Karpas-422 (cell line): ENCODE measurements at regions not wholly inside any gene's neighbourhood (a gene's known extent, or its start where the extent isn't known, plus 50 kb on each side); places are given as distances from the start of the nearest gene placed in this dataset.
"Not testable (repeated sequence)": the region's sequence is repeated elsewhere in the genome, so short reads cannot be mapped to it uniquely, and the experiment has no call there.

Experiments
- DNase-seq: peaks from one replicate; pipeline ENCODE4 v3.0.0-alpha.2; 2015
- H2AFZ ChIP-seq: fragments of 200-600 bp; sonication (generic); 2 replicates; pipeline ENCODE4 v1.6.1; 2014; ENCODE audit warnings: antibody characterized with exemption, low read length, mixed read lengths
- H3K27ac ChIP-seq: fragments of 200-600 bp; sonication (generic); 2 replicates; pipeline ENCODE4 v1.5.1; 2014; ENCODE audit warnings: mild to moderate bottlenecking, low read length, moderate library complexity
- H3K27me3 ChIP-seq: fragments of 200-600 bp; sonication (generic); 2 replicates; pipeline ENCODE4 v1.6.1; 2014; ENCODE audit warnings: low read length, mixed read lengths
- H3K36me3 ChIP-seq: fragments of 200-600 bp; sonication (generic); 2 replicates; pipeline ENCODE4 v1.6.1; 2014; ENCODE audit warnings: low read length, mixed read lengths; ENCODE audit not compliant: insufficient read depth
- H3K4me1 ChIP-seq: fragments of 200-600 bp; sonication (generic); 2 replicates; pipeline ENCODE4 v1.6.1; 2014; ENCODE audit warnings: mild to moderate bottlenecking, low read length, mixed read lengths
- H3K4me2 ChIP-seq: fragments of 200-600 bp; sonication (generic); 2 replicates; pipeline ENCODE4 v1.6.1; 2014; ENCODE audit warnings: low read length, low read depth, mild to moderate bottlenecking; ENCODE audit not compliant: poor library complexity, severe bottlenecking
- H3K4me3 ChIP-seq: fragments of 200-600 bp; sonication (generic); 2 replicates; pipeline ENCODE4 v1.5.1; 2014; ENCODE audit warnings: mild to moderate bottlenecking, antibody characterized with exemption, low read length, mixed read lengths
- H3K79me2 ChIP-seq: fragments of 200-600 bp; sonication (generic); 2 replicates; pipeline ENCODE4 v1.6.1; 2014; ENCODE audit warnings: mild to moderate bottlenecking, low read length, mixed read lengths
- H3K9ac ChIP-seq: fragments of 200-600 bp; sonication (generic); 2 replicates; pipeline ENCODE4 v1.6.0; 2014; ENCODE audit warnings: low read length
- H3K9me2 ChIP-seq: fragments of 200-600 bp; sonication (generic), shearing (Covaris generic); replicated peaks from 2 replicates; pipeline ENCODE4 v1.6.0; 2014; ENCODE audit warnings: mild to moderate bottlenecking, low read length, moderate library complexity; ENCODE audit not compliant: insufficient read depth
- H3K9me3 ChIP-seq: fragments of 300-700, 200-600 bp; sonication (generic); 2 replicates; pipeline ENCODE4 v1.6.1; 2014; ENCODE audit warnings: low read length, mixed read lengths
- H4K20me1 ChIP-seq: fragments of 200-600 bp; sonication (generic); 2 replicates; pipeline ENCODE4 v1.6.1; 2014; ENCODE audit warnings: mild to moderate bottlenecking, antibody characterized with exemption, low read length, low read depth; ENCODE audit not compliant: insufficient read depth

GRCh38 chr10:64408391-64409183 lies 887.4 kb downstream of the REEP3 start:
- no peaks in the 10 kb centered on the region for H3K4me1 ChIP-seq
- H3K36me3 ChIP-seq, result no peaks in the 10 kb centered on the region
- DNase-seq, result no peak
- no peaks in the 10 kb centered on the region for H3K79me2 ChIP-seq
- no peaks in the 10 kb centered on the region for H4K20me1 ChIP-seq
- no peaks in the 10 kb centered on the region for H3K9me3 ChIP-seq
- H3K9me2 ChIP-seq, result no peaks in the 10 kb centered on the region
- no peak overlapping the region for H3K27ac ChIP-seq
- H3K27me3 ChIP-seq, result no peaks in the 10 kb centered on the region
- H3K9ac ChIP-seq, result no peak overlapping the region
- H3K4me2 ChIP-seq, result no peak overlapping the region
- no peak overlapping the region for H3K4me3 ChIP-seq
- no peak overlapping the region for H2AFZ ChIP-seq

GRCh38 chr10:64409349-64409748 lies 888.1 kb downstream of the REEP3 start:
- H3K27ac ChIP-seq, result no peak overlapping the region
- no peak overlapping the region for H2AFZ ChIP-seq
- H3K9ac ChIP-seq, result no peak overlapping the region
- H4K20me1 ChIP-seq, result no peaks in the 10 kb centered on the region
- H3K27me3 ChIP-seq, result no peaks in the 10 kb centered on the region
- no peaks in the 10 kb centered on the region for H3K36me3 ChIP-seq
- no peak overlapping the region for H3K4me3 ChIP-seq
- no peaks in the 10 kb centered on the region for H3K9me3 ChIP-seq
- no peak overlapping the region for H3K4me2 ChIP-seq
- H3K79me2 ChIP-seq, result no peaks in the 10 kb centered on the region
- H3K4me1 ChIP-seq, result no peaks in the 10 kb centered on the region
- DNase-seq, result no peak
- no peaks in the 10 kb centered on the region for H3K9me2 ChIP-seq

GRCh38 chr10:64416011-64416410 lies 894.8 kb downstream of the REEP3 start:
- H3K9me2 ChIP-seq, result no peaks in the 10 kb centered on the region
- no peaks in the 10 kb centered on the region for H3K9me3 ChIP-seq
- H3K27me3 ChIP-seq, result no peaks in the 10 kb centered on the region
- no peak overlapping the region for H3K27ac ChIP-seq
- no peak overlapping the region for H3K4me2 ChIP-seq
- H3K4me1 ChIP-seq, result no peaks in the 10 kb centered on the region
- no peaks in the 10 kb centered on the region for H4K20me1 ChIP-seq
- H2AFZ ChIP-seq, result no peak overlapping the region
- H3K9ac ChIP-seq, result no peak overlapping the region
- no peaks in the 10 kb centered on the region for H3K79me2 ChIP-seq
- no peak for DNase-seq
- no peaks in the 10 kb centered on the region for H3K36me3 ChIP-seq
- H3K4me3 ChIP-seq, result no peak overlapping the region

- no peak overlapping the region for H2AFZ ChIP-seq
- H3K36me3 ChIP-seq, result no peaks in the 10 kb centered on the region
- H3K9me2 ChIP-seq, result no peaks in the 10 kb centered on the region
- no peaks in the 10 kb centered on the region for H3K79me2 ChIP-seq
- no peak for DNase-seq
- no peak overlapping the region for H3K4me2 ChIP-seq
- H3K27me3 ChIP-seq, result no peaks in the 10 kb centered on the region
- H3K4me1 ChIP-seq, result no peaks in the 10 kb centered on the region
- no peak overlapping the region for H3K9ac ChIP-seq
- H3K9me3 ChIP-seq, result no peaks in the 10 kb centered on the region
- H3K27ac ChIP-seq, result no peak overlapping the region
- H4K20me1 ChIP-seq, result no peaks in the 10 kb centered on the region
- no peak overlapping the region for H3K4me3 ChIP-seq
Measured at GRCh38 chr10:64419461-64419860, 898.3 kb downstream of the REEP3 start.

- no peaks in the 10 kb centered on the region for H3K36me3 ChIP-seq
- no peak overlapping the region for H3K4me3 ChIP-seq
- no peak for DNase-seq
- H3K9me2 ChIP-seq, result no peaks in the 10 kb centered on the region
- no peak overlapping the region for H3K27ac ChIP-seq
- H4K20me1 ChIP-seq, result no peaks in the 10 kb centered on the region
- H3K4me2 ChIP-seq, result no peak overlapping the region
- H3K79me2 ChIP-seq, result no peaks in the 10 kb centered on the region
- H3K4me1 ChIP-seq, result no peaks in the 10 kb centered on the region
- H3K9ac ChIP-seq, result no peak overlapping the region
- no peak overlapping the region for H2AFZ ChIP-seq
- no peaks in the 10 kb centered on the region for H3K27me3 ChIP-seq
- no peaks in the 10 kb centered on the region for H3K9me3 ChIP-seq
Measured at GRCh38 chr10:64426745-64427144, 905.5 kb downstream of the REEP3 start.

- Histone ChIP-seq H2AFZ (no peak overlapping the region), H3K9me2 (no peaks in the 10 kb centered on the region), H3K9me3 (no peaks in the 10 kb centered on the region), H3K4me1 (no peaks in the 10 kb centered on the region), H3K36me3 (no peaks in the 10 kb centered on the region), H3K27ac (no peak overlapping the region), H4K20me1 (no peaks in the 10 kb centered on the region), H3K27me3 (no peaks in the 10 kb centered on the region), H3K4me2 (no peak overlapping the region), H3K79me2 (no peaks in the 10 kb centered on the region), H3K4me3 (no peak overlapping the region), H3K9ac (no peak overlapping the region)
- DNase-seq, result peak; percentile 59
Measured at GRCh38 chr10:64430690-64431323, 909.6 kb downstream of the REEP3 start.

- not testable (repeated sequence) for H3K9me3 ChIP-seq, DNase-seq, H3K27ac ChIP-seq, H3K36me3 ChIP-seq, H2AFZ ChIP-seq, H3K9me2 ChIP-seq, H3K4me3 ChIP-seq, H3K9ac ChIP-seq, H3K4me1 ChIP-seq, H3K4me2 ChIP-seq, H3K79me2 ChIP-seq, H4K20me1 ChIP-seq, H3K27me3 ChIP-seq
Measured at GRCh38 chr10:64441872-64442271, 920.7 kb downstream of the REEP3 start.

GRCh38 chr10:64444163-64444562 lies 923.0 kb downstream of the REEP3 start:
- Histone ChIP-seq H3K27me3 (0 out of 2 replicates have a peak, but pooled peaks cover 4% of the 10 kb centered on the region), H3K4me2 (no peak overlapping the region), H3K36me3 (no peaks in the 10 kb centered on the region), H2AFZ (no peak overlapping the region), H3K9me3 (no peaks in the 10 kb centered on the region), H3K9me2 (no peaks in the 10 kb centered on the region), H3K79me2 (no peaks in the 10 kb centered on the region), H3K4me1 (no peaks in the 10 kb centered on the region), H3K27ac (no peak overlapping the region), H3K4me3 (no peak overlapping the region), H3K9ac (no peak overlapping the region), H4K20me1 (no peaks in the 10 kb centered on the region)
- DNase-seq, result no peak
